A549 (cell line): ENCODE measurements at regions not wholly inside any gene's neighbourhood (a gene's known extent, or its start where the extent isn't known, plus 50 kb on each side); places are given as distances from the start of the nearest gene placed in this dataset.
"Not testable (repeated sequence)": the region's sequence is repeated elsewhere in the genome, so short reads cannot be mapped to it uniquely, and the experiment has no call there.

Experiments
- ATAC-seq, 2 experiments: fragments of 200-7000 bp in 1 of 2; fragments of >200 bp in 1 of 2; cut with Nextera tagmentation in 1 of 2; cut with Tn5 transposase in 1 of 2; 3 replicates each; pipeline versions ENCODE4 v1.8.0 to v1.9.1; 2018 to 2020; ENCODE audit warnings: mild to moderate bottlenecking in 1 of 2, moderate library complexity in 1 of 2
- CTCF ChIA-PET: fragments of 300-600 bp; sonication (Branson Sonifier 250); formaldehyde crosslinking; extraction: SDS; loops from one replicate; lab custom pipeline; 2021; ENCODE audit warnings: antibody characterized with exemption, inconsistent platforms; lab: Yijun Ruan, JAX
- POLR2A ChIA-PET: fragments of 350-600 bp; formaldehyde crosslinking; extraction: SDS; loops from one replicate; lab custom pipeline; 2021; ENCODE audit warnings: antibody characterized with exemption, inconsistent platforms; lab: Yijun Ruan, JAX
- DNase-seq, 2 experiments: peaks; one replicate each; pipeline versions ENCODE4 v3.0.0 to v3.0.0-alpha.2; 2011 to 2016; ENCODE audit warnings: low read depth in 1 of 2, low spot score in 1 of 2
- FAIRE-seq: peaks from 2 replicates; lab custom pipeline; 2011; peaks lifted over from hg19 to GRCh38; lab: Jason Lieb, UNC
- H3K27ac ChIP-seq, 2 experiments: fragments of >200 bp; sonication (Bioruptor Twin); formaldehyde crosslinking; 3 replicates each; pipeline ENCODE4 v1.5.1; 2016 to 2017
- H3K4me1 ChIP-seq: fragments of >200 bp; sonication (Bioruptor Twin); formaldehyde crosslinking; 3 replicates; pipeline ENCODE4 v1.6.1; 2016
- H3K4me2 ChIP-seq: fragments of >200 bp; sonication (Bioruptor Twin); formaldehyde crosslinking; 3 replicates; pipeline ENCODE4 v1.6.1; 2016
- H3K4me3 ChIP-seq: fragments of >200 bp; sonication (Bioruptor Twin); formaldehyde crosslinking; 3 replicates; pipeline ENCODE4 v1.5.1; 2016
- H3K9me3 ChIP-seq: fragments of >200 bp; sonication (Bioruptor Twin); formaldehyde crosslinking; 3 replicates; pipeline ENCODE4 v1.6.1; 2016
- MAFK ChIP-seq: fragments of 450-650 bp; IDR thresholded peaks from 2 replicates; pipeline ENCODE4 v1.6.1; 2014; ENCODE audit not compliant: partially characterized antibody
- WGBS: methylation state at CpG from one replicate; pipeline ENCODE4 v1.1.6; 2017; ENCODE audit errors: missing lambda C conversion rate; 5-methylcytosine and 5-hydroxymethylcytosine counted together

DNA sequence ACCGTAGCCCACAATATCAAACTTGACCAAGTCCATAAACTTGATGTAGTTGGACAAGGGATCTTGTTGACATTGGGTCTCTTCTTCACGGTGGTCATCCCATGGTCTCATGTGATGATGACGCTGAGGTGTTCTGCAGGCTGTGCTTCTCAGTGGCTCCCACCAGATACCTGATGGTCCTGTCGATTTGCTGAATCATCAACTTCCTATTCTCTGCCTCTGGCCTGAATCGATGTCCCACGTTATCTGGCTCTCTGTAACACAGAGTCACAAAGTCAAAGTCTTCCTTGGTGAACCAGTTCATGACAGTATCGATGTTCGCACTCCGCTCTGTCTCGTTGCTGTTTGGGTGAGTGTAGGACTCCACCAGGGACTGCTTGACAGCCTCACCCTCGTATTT lies 217.2 kb upstream of the FRG2C start:
- CTCF ChIA-PET, FAIRE-seq: not testable (repeated sequence)
- WGBS, result 66% methylated on average over 11 of the region's 11 CpGs

DNA sequence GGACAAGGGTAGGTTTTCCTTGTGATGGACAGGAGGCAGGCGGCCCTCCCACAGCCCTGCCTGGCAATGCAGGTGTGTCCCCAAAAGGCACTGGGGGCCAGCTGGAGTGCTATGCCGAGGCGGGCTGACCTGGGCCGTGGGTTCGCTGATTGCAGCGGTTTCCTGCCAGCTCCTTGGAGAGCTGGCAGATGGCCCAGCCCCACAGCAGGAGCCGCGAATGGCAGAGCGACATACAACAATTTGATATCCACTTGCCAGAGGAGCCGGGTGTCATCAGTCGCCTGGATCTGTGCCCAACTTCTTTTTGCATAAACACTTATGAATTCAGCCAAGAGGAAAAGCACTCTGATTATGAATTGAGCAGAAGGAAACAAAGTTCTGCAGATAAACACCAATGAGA lies 210.8 kb upstream of the FRG2C start:
- CTCF ChIA-PET, result interaction anchor here (0.9 kb wide), 1 partner anchor 18 kb away, joined by 3 read pairs; no protein-coding TSS in a partner anchor
- H3K4me3 ChIP-seq, H3K4me2 ChIP-seq, H3K27ac ChIP-seq, H3K9me3 ChIP-seq, POLR2A ChIA-PET, DNase-seq, ATAC-seq, FAIRE-seq, H3K4me1 ChIP-seq: not testable (repeated sequence)
- whole genome bisulfite sequencing, result 25% methylated on average over 10 of the region's 11 CpGs

More for the DNA sequence above, 217.2 kb upstream of the FRG2C start:
- POLR2A ChIA-PET, H3K4me3 ChIP-seq, DNase-seq, ATAC-seq, H3K9me3 ChIP-seq, H3K4me2 ChIP-seq, H3K27ac ChIP-seq, H3K4me1 ChIP-seq: not testable (repeated sequence)
- peak; percentile 80 for TF ChIP-seq MAFK

DNA sequence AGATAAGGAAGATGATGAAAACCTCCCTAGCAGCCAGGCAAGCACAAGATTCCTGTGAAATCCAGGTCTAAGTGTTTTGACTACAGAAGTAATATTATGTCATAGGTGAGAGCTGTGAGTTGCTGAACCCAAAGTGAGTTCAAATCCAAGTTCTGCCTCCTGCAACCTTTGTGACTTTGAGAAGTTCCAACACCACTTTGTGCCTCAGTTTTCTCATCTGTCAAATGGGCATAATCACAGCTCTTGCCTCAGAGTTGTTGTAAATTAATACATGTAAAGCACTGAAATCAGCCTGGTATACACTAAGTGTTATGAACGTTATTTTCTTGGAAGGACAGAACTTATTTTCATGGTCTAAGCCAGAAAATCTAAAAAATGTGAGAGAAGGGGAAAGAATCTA lies 210.3 kb upstream of the FRG2C start:
- POLR2A ChIA-PET, FAIRE-seq: not testable (repeated sequence)

DNA sequence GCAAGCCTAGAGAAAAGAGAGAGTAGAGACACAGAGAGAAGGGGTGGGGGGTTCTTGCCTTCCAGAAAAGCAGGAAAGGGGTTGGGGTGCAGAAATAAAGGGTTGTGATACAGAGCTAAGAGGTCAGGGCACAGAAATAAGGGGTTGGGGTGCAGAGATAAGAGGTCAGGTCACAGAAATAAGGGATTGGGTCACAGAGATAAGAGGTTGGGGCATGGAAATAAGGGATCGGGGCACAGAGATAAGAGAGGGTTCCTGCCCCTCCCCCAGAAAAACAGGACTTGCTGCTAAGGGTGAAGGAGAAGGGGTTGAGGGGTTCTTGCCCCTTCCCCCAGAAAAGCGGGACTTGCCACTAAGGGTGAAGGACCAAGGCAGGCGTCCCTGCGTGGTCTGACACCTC lies 189.6 kb upstream of the FRG2C start:
- WGBS, result 22% methylated on average over 4 of the region's 4 CpGs
- H3K27ac ChIP-seq, H3K4me1 ChIP-seq, DNase-seq, FAIRE-seq, H3K4me3 ChIP-seq, ATAC-seq, POLR2A ChIA-PET, H3K9me3 ChIP-seq, H3K4me2 ChIP-seq: not testable (repeated sequence)
- CTCF ChIA-PET, result interaction anchor here (0.6 kb wide), 1 partner anchor 31 kb away, joined by 3 read pairs; no protein-coding TSS in a partner anchor

More for the DNA sequence above, 210.3 kb upstream of the FRG2C start:
- H3K9me3 ChIP-seq, H3K4me3 ChIP-seq, CTCF ChIA-PET, H3K27ac ChIP-seq, H3K4me2 ChIP-seq, DNase-seq, H3K4me1 ChIP-seq, ATAC-seq: not testable (repeated sequence)
- WGBS, result 32% methylated on average over 1 of the region's 1 CpG

DNA sequence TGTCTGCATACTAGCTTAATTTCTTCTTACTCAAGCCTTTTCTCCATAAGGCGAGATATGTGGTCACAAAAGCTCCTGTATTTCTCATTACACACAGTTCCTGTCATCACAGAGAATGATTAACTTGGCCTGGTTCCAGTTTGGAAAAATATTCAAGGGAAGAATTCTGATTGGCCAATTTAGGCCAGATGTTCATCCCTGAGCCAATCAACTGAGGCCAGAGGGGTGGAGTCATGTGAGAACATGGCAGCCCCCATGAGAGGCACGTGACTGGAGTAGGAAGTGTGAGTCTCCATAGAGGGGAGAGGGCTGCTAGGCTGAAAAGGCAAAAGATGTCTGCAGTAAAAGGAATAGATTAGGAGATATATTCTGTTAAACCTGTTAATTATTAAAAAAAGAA lies 167.5 kb upstream of the FRG2C start:
- WGBS, result 7% methylated on average over 2 of the region's 2 CpGs
- peak in 1 of 2 experiments; percentile 12 for DNase-seq

DNA sequence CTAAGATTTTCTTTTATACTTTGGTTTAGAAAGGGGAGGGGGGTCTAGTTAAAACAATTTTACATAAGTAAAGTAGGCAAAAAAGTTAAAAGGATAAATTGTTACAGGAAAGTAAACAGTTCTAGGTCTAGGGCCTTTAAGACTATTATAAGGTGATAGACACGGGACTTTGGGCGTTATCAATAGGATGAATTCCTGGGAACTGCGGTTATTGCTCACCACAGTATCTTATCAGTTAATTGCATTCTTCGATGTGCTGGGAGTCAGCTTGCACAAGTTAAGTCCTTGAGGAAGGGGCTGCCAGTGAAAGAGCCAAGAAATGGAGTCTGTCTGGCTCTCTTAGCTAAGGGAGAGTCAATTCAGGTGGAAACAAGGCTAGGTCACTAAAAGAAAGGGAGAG lies 163.8 kb upstream of the FRG2C start:
- H3K4me1 ChIP-seq, FAIRE-seq, H3K27ac ChIP-seq, H3K9me3 ChIP-seq, POLR2A ChIA-PET, CTCF ChIA-PET, H3K4me2 ChIP-seq, DNase-seq, ATAC-seq, H3K4me3 ChIP-seq: not testable (repeated sequence)
- WGBS, result 38% methylated on average over 4 of the region's 4 CpGs

More for the DNA sequence above, 167.5 kb upstream of the FRG2C start:
- FAIRE-seq, H3K27ac ChIP-seq, H3K9me3 ChIP-seq, H3K4me3 ChIP-seq, ATAC-seq, POLR2A ChIA-PET, H3K4me2 ChIP-seq, CTCF ChIA-PET, H3K4me1 ChIP-seq: not testable (repeated sequence)

DNA sequence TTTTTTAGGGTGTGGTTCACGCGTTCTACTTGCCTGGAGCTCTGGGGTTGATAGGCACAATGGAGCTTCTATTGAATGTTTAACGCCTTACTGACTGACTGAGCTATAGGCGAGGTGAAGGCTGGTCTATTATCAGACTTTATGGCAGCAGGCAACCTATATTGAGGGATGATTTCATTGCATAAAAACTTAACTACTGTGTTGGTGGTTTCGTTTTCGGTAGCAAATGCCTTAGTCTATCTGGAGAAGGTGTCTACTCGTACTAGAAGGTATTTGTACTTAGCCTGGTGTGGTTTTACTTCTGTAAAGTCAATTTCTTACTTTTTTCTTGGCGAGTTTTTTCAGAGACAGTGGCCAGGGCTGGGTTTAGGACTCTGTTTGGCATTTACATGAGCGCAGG lies 162.0 kb upstream of the FRG2C start:
- CTCF ChIA-PET, H3K4me1 ChIP-seq, POLR2A ChIA-PET, H3K27ac ChIP-seq, H3K9me3 ChIP-seq, H3K4me3 ChIP-seq, H3K4me2 ChIP-seq, FAIRE-seq, DNase-seq, ATAC-seq: not testable (repeated sequence)
- 32% methylated on average over 9 of the region's 9 CpGs for WGBS

DNA sequence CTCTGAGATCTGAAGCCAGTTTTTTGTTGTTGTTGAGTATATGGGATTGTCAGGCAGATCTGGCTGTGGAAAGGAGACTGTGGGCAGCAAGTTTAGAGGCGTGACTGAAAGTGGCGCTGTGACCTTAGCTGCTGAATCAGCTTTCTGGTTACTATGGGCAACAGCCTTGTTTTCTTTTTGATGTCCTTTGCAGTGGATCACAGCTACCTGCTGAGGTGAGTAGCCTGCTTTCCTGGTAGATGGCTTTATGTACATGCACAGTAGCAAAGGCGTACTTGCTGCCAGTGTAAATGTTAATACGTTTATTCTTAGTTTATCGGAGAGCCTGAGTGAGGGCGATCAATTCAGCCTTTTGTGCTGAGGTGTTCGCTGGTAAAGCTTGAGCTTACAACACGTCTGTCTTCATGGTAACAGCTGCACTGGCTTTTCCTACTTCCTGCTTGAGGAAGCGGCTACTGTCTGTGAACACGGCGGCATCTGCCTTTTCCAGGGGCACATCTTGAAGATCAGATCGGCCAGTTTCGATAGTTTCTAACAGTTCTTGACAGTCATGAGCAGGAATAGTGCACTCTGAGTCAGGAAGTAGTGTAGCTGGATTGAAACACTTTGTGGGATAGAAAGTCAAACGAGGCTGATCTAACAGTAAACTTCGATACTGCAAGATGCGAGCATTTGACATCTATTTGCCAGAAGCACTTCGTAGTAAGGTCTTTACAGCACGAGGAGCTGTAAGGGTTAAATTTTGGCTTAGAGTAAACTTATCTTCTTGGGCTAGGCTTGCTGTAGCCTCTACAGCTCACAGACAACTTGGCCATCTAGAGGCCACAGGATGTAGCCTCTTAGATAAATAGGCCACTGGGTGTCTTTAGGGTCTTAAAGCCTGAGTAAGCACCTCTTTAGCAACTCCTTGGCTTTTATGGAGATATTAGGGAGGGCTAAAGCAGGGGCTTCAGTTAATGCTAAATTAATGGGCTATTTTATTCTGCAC lies 161.1 kb upstream of the FRG2C start:
- POLR2A ChIA-PET, H3K4me2 ChIP-seq, H3K27ac ChIP-seq, H3K4me3 ChIP-seq, ATAC-seq, CTCF ChIA-PET, H3K9me3 ChIP-seq, H3K4me1 ChIP-seq, FAIRE-seq: not testable (repeated sequence)
- 37% methylated on average over 18 of the region's 18 CpGs for whole genome bisulfite sequencing
- DNase-seq, result peak in 1 of 2 experiments; percentile 11
